ENCODE measurements at regions not wholly inside any gene's neighbourhood (a gene's known extent, or its start where the extent isn't known, plus 50 kb on each side); places are given as distances from the start of the nearest gene placed in this dataset.

GRCh38 chr18:55780586-55781071, 192.6 kb upstream of the TCF4 start:
- Histone ChIP-seq H2AFZ (ENCODE audit: low read depth, low read length) (peak overlapping the region; percentile 19; the same call in 1 of the 2 replicates), H3K79me2 (ENCODE audit: control insufficient read depth, insufficient read depth, low read length) (no peaks in the 10 kb centered on the region), H4K20me1 (replicated peaks; ENCODE audit: control insufficient read depth, insufficient read depth, low read length) (no peaks in the 10 kb centered on the region), H3K4me3 (peak overlapping the region; percentile 22; the same call in 1 of the 2 replicates), H3K27me3 (ENCODE audit: control insufficient read depth in 2 of 2, insufficient read depth in 2 of 2, low read length in 2 of 2) (no peaks in the 10 kb centered on the region), H3K9ac (ENCODE audit: insufficient read depth in 1 of 2, low read depth in 2 of 2, low read length in 2 of 2) (peak overlapping the region in 1 of 2 experiments; percentile 78; a peak in 1 of 4 replicates), H3K4me1 (replicated peaks in 1 of 2; ENCODE audit: control insufficient read depth in 2 of 2, insufficient read depth in 2 of 2, low read length in 2 of 2) (peaks cover 0 to 10% of the 10 kb centered on the region in 2 experiments; a peak in 4 of 5 replicates), H3K9me3 (replicated peaks; ENCODE audit: control insufficient read depth, insufficient read depth, low read depth, low read length) (no peaks in the 10 kb centered on the region; the same call in 1 of the 2 replicates), H3K27ac (ENCODE audit: extremely low read depth, low read depth, low read length) (no peak overlapping the region), H3K9me1 (ENCODE audit: control insufficient read depth, insufficient read depth, low read length) (no peaks in the 10 kb centered on the region), H3K4me2 (ENCODE audit: insufficient read depth, low read length) (peak overlapping the region; percentile 55; the same call in 1 of the 2 replicates), H3K36me3 (ENCODE audit: control insufficient read depth, insufficient read depth, low read length) (no peaks in the 10 kb centered on the region)
- in situ Hi-C loops (cut with MboI), result loop anchor here (25.0 kb wide), 1 partner anchor 543 kb away; no protein-coding TSS in a partner anchor
- DNase-seq (ENCODE audit: extremely low read depth in 1 of 4, low spot score in 3 of 4), result no peak
- no peak for ATAC-seq
- ChIA-PET CTCF (ENCODE audit: low intra/inter-chr PET ratio) (interaction anchor here (1.8 kb wide), 1 partner anchor 366 kb away, joined by 12 read pairs; no protein-coding TSS in a partner anchor), POLR2A (no interaction called here)
- FAIRE-seq, result no peak
- TF ChIP-seq GABPB2 (CRISPR knock-in tag; conservative IDR thresholded peaks at IDR 0.05) (no peak), ZNF780A (CRISPR knock-in tag; IDR thresholded peaks at IDR 0.05) (no peak), MIER1 (IDR thresholded peaks at IDR 0.05; ENCODE audit: low read depth) (no peak), DACH1 (IDR thresholded peaks at IDR 0.05; ENCODE audit: partially characterized antibody) (no peak), PRPF4 (IDR thresholded peaks at IDR 0.05; ENCODE audit: insufficient read depth, low read depth, low read length, poor library complexity, severe bottlenecking) (no peak), SMAD3 (CRISPR knock-in tag; conservative IDR thresholded peaks at IDR 0.05) (no peak), ZNF280A (IDR thresholded peaks at IDR 0.05; ENCODE audit: low read depth, partially characterized antibody) (no peak), ARNT (IDR thresholded peaks at IDR 0.05) (no peak)
- TF ChIP-seq, protein P1, sequence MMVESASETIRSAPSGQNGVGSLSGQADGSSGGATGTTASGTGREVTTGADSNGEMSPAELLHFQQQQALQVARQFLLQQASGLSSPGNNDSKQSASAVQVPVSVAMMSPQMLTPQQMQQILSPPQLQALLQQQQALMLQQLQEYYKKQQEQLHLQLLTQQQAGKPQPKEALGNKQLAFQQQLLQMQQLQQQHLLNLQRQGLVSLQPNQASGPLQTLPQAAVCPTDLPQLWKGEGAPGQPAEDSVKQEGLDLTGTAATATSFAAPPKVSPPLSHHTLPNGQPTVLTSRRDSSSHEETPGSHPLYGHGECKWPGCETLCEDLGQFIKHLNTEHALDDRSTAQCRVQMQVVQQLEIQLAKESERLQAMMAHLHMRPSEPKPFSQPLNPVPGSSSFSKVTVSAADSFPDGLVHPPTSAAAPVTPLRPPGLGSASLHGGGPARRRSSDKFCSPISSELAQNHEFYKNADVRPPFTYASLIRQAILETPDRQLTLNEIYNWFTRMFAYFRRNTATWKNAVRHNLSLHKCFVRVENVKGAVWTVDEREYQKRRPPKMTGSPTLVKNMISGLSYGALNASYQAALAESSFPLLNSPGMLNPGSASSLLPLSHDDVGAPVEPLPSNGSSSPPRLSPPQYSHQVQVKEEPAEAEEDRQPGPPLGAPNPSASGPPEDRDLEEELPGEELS (CRISPR knock-in tag; IDR thresholded peaks at IDR 0.05; ENCODE audit: borderline replicate concordance), result no peak
- TF ChIP-seq, protein P2, sequence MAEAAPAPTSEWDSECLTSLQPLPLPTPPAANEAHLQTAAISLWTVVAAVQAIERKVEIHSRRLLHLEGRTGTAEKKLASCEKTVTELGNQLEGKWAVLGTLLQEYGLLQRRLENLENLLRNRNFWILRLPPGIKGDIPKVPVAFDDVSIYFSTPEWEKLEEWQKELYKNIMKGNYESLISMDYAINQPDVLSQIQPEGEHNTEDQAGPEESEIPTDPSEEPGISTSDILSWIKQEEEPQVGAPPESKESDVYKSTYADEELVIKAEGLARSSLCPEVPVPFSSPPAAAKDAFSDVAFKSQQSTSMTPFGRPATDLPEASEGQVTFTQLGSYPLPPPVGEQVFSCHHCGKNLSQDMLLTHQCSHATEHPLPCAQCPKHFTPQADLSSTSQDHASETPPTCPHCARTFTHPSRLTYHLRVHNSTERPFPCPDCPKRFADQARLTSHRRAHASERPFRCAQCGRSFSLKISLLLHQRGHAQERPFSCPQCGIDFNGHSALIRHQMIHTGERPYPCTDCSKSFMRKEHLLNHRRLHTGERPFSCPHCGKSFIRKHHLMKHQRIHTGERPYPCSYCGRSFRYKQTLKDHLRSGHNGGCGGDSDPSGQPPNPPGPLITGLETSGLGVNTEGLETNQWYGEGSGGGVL (CRISPR knock-in tag; IDR thresholded peaks at IDR 0.05), result no peak
- TF ChIP-seq, protein P3, sequence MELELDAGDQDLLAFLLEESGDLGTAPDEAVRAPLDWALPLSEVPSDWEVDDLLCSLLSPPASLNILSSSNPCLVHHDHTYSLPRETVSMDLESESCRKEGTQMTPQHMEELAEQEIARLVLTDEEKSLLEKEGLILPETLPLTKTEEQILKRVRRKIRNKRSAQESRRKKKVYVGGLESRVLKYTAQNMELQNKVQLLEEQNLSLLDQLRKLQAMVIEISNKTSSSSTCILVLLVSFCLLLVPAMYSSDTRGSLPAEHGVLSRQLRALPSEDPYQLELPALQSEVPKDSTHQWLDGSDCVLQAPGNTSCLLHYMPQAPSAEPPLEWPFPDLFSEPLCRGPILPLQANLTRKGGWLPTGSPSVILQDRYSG (tag; conservative IDR thresholded peaks at IDR 0.05; ENCODE audit: low read depth), result no peak
- 47% methylated on average over 9 of the region's 9 CpGs for WGBS (ENCODE audit: insufficient coverage, low coverage, missing lambda C conversion rate)
- intact Hi-C loops (cut with micrococcal nuclease), result loop anchor here (1.0 to 10.0 kb wide), 5 partner anchors 192 to 794 kb away; partner anchors contain the start of gene TCF4
- BruUV-seq (replicated peaks), result no TSS peak
